ENCODE measurements at regions not wholly inside any gene's neighbourhood (a gene's known extent, or its start where the extent isn't known, plus 50 kb on each side); places are given as distances from the start of the nearest gene placed in this dataset.
A peak's percentile ranks its signal among the peaks of the same experiment; 100 is the strongest.

- no peaks in the 10 kb centered on the region for H3K9me2 ChIP-seq (replicated peaks; ENCODE audit: insufficient read depth, low read length)
- H3K9me3 ChIP-seq (replicated peaks; ENCODE audit: insufficient read depth, low read length), result no peaks in the 10 kb centered on the region
- H3K36me3 ChIP-seq (replicated peaks; ENCODE audit: insufficient read depth, low read length), result no peaks in the 10 kb centered on the region
- H4K20me1 ChIP-seq (ENCODE audit: insufficient read depth, low read length), result no peaks in the 10 kb centered on the region
- H3K4me2 ChIP-seq (ENCODE audit: low read depth, low read length), result no peak overlapping the region
- H2AFZ ChIP-seq (ENCODE audit: low read length), result no peak overlapping the region
- no peak for DNase-seq
- H3K27me3 ChIP-seq (replicated peaks; ENCODE audit: insufficient read depth, low read length), result peaks cover 8% of the 10 kb centered on the region; the same call in 1 of the 2 replicates
- peaks cover 9% of the 10 kb centered on the region for H3K4me1 ChIP-seq (ENCODE audit: low read length)
- no peak overlapping the region for H3K27ac ChIP-seq (ENCODE audit: low read length)
- H3F3A ChIP-seq (ENCODE audit: insufficient read depth, low read length), result no peaks in the 10 kb centered on the region
- no peak for TF ChIP-seq CTCF (IDR thresholded peaks at IDR 0.05; ENCODE audit: low read length)
- TF ChIP-seq EZH2 (optimal IDR thresholded peaks at IDR 0.05; ENCODE audit: low read depth, low read length), result no peak
- no peak for TF ChIP-seq EZH2phosphoT487 (IDR thresholded peaks at IDR 0.05; ENCODE audit: low read length)
- no peak overlapping the region for H3K4me3 ChIP-seq (ENCODE audit: low read length)
- no peaks in the 10 kb centered on the region for H3K79me2 ChIP-seq (ENCODE audit: low read length)
- no peak overlapping the region for H3K9ac ChIP-seq (ENCODE audit: low read length)
These were observed 378.3 kb upstream of the TSHZ3 start for GRCh38 chr19:31727536-31727935.

DNA sequence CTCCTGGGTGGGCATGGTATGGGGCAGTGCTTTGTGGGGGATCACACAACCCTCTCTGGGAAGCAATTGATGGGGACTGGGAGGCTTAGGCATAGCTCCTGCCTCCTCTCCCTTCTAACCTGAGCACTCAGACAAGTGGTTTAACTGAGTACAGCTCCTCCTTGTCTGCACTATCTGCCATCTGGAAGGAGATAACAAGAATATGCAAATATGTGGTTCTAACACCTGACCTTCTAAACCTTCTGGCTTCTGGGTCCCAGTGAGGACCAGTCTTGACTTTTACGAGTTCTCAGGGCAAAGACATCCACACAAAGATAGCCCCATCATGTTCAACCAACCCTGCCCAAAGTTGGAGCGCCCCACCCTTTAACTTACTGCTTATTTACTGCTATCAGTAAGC, 381.0 kb upstream of the TSHZ3 start:
- Histone ChIP-seq H3K36me3 (replicated peaks; ENCODE audit: insufficient read depth, low read length) (no peaks in the 10 kb centered on the region), H4K20me1 (ENCODE audit: insufficient read depth, low read length) (no peaks in the 10 kb centered on the region), H3K27ac (ENCODE audit: low read length) (peak overlapping the region; percentile 73; the same call in 1 of the 2 replicates), H3K9ac (ENCODE audit: low read length) (no peak overlapping the region; the same call in 1 of the 2 replicates), H3K4me3 (ENCODE audit: low read length) (no peak overlapping the region), H3K27me3 (replicated peaks; ENCODE audit: insufficient read depth, low read length) (0 out of 2 replicates have a peak, but pooled peaks cover 8% of the 10 kb centered on the region), H2AFZ (ENCODE audit: low read length) (no peak overlapping the region), H3K79me2 (ENCODE audit: low read length) (no peaks in the 10 kb centered on the region), H3K4me2 (ENCODE audit: low read depth, low read length) (peak overlapping the region; percentile 28; the same call in 1 of the 2 replicates), H3K4me1 (ENCODE audit: low read length) (peaks cover 9% of the 10 kb centered on the region), H3K9me2 (replicated peaks; ENCODE audit: insufficient read depth, low read length) (no peaks in the 10 kb centered on the region), H3K9me3 (replicated peaks; ENCODE audit: insufficient read depth, low read length) (no peaks in the 10 kb centered on the region), H3F3A (ENCODE audit: insufficient read depth, low read length) (no peaks in the 10 kb centered on the region)
- DNase-seq, result peak; percentile 48
- TF ChIP-seq CTCF (IDR thresholded peaks at IDR 0.05; ENCODE audit: low read length), result no peak
- TF ChIP-seq EZH2phosphoT487 (IDR thresholded peaks at IDR 0.05; ENCODE audit: low read length), result no peak
- no peak for TF ChIP-seq EZH2 (optimal IDR thresholded peaks at IDR 0.05; ENCODE audit: low read depth, low read length)

DNA sequence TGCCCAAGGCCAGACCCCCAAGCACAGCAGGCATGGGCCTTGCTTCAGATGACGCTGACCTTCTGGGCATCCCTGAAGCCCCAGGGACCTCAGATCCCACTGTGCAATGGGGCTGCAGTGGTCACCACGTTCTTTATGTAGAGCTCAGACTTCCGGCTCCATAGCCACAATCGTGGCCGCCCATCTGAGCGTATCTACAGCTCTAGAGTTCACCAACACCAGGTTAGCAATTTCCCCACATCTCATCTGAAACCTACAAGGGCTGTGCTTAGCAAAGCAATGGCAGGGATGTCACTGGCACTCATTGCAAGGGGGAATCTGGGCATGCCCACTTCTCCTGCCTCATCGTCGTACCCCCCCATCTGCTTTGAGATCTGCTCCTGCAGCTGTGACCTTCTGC, 384.4 kb upstream of the TSHZ3 start:
- no peaks in the 10 kb centered on the region for H3K9me3 ChIP-seq (replicated peaks; ENCODE audit: insufficient read depth, low read length)
- TF ChIP-seq EZH2 (optimal IDR thresholded peaks at IDR 0.05; ENCODE audit: low read depth, low read length), result no peak
- peaks cover 9% of the 10 kb centered on the region; the same call in 1 of the 2 replicates for H3K4me1 ChIP-seq (ENCODE audit: low read length)
- no peaks in the 10 kb centered on the region for H4K20me1 ChIP-seq (ENCODE audit: insufficient read depth, low read length)
- H3K27ac ChIP-seq (ENCODE audit: low read length), result no peak overlapping the region; the same call in 1 of the 2 replicates
- H3K9me2 ChIP-seq (replicated peaks; ENCODE audit: insufficient read depth, low read length), result no peaks in the 10 kb centered on the region
- peaks cover 8% of the 10 kb centered on the region; the same call in 1 of the 2 replicates for H3K27me3 ChIP-seq (replicated peaks; ENCODE audit: insufficient read depth, low read length)
- no peaks in the 10 kb centered on the region for H3K79me2 ChIP-seq (ENCODE audit: low read length)
- no peak overlapping the region for H2AFZ ChIP-seq (ENCODE audit: low read length)
- no peak overlapping the region for H3K4me2 ChIP-seq (ENCODE audit: low read depth, low read length)
- no peaks in the 10 kb centered on the region for H3F3A ChIP-seq (ENCODE audit: insufficient read depth, low read length)
- DNase-seq, result no peak
- H3K4me3 ChIP-seq (ENCODE audit: low read length), result no peak overlapping the region
- no peaks in the 10 kb centered on the region for H3K36me3 ChIP-seq (replicated peaks; ENCODE audit: insufficient read depth, low read length)
- H3K9ac ChIP-seq (ENCODE audit: low read length), result no peak overlapping the region

DNA sequence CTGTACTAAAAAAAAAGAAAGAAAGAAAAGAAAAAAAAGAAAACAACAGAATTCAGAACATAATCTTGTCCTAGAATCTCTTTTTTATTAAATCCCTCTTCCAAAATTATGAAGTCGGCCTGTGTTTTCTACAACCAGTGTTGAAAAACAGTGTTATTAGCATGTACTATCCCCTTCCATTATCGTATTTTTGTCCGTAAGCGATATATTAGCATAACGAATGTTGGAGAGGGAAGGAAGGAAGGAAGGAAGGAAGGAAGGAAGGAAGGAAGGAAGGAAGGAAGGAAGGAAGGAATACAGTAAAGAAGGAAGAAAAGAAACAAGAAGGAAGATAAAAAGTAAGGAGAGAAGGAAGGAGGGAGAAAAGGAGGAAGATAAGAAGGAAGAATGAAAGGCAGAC, 393.0 kb upstream of the TSHZ3 start:
- Histone ChIP-seq H3K9ac (ENCODE audit: low read length) (no peak overlapping the region), H3K9me3 (replicated peaks; ENCODE audit: insufficient read depth, low read length) (no peaks in the 10 kb centered on the region), H3K4me3 (ENCODE audit: low read length) (no peak overlapping the region), H3K79me2 (ENCODE audit: low read length) (no peaks in the 10 kb centered on the region), H3K4me1 (ENCODE audit: low read length) (no peaks in the 10 kb centered on the region), H3F3A (ENCODE audit: insufficient read depth, low read length) (no peaks in the 10 kb centered on the region), H4K20me1 (ENCODE audit: insufficient read depth, low read length) (no peaks in the 10 kb centered on the region), H2AFZ (ENCODE audit: low read length) (no peak overlapping the region), H3K27me3 (replicated peaks; ENCODE audit: insufficient read depth, low read length) (peaks cover 39% of the 10 kb centered on the region), H3K36me3 (replicated peaks; ENCODE audit: insufficient read depth, low read length) (no peaks in the 10 kb centered on the region), H3K27ac (ENCODE audit: low read length) (no peak overlapping the region), H3K4me2 (ENCODE audit: low read depth, low read length) (no peak overlapping the region), H3K9me2 (replicated peaks; ENCODE audit: insufficient read depth, low read length) (no peaks in the 10 kb centered on the region)
- TF ChIP-seq CTCF (IDR thresholded peaks at IDR 0.05; ENCODE audit: low read length) (no peak), EZH2phosphoT487 (IDR thresholded peaks at IDR 0.05; ENCODE audit: low read length) (no peak), EZH2 (optimal IDR thresholded peaks at IDR 0.05; ENCODE audit: low read depth, low read length) (no peak)
- no peak for DNase-seq

All from MM.1S (cell line).